IPS-15b (cell line): ENCODE measurements at regions not wholly inside any gene's neighbourhood (a gene's known extent, or its start where the extent isn't known, plus 50 kb on each side); places are given as distances from the start of the nearest gene placed in this dataset.
"Not testable (repeated sequence)": the region's sequence is repeated elsewhere in the genome, so short reads cannot be mapped to it uniquely, and the experiment has no call there.

Experiments
- H3K27me3 ChIP-seq: one replicate; pipeline ENCODE4 v1.6.1; 2013; ENCODE audit warnings: low read length; ENCODE audit not compliant: control insufficient read depth, insufficient read depth
- H3K36me3 ChIP-seq: one replicate; pipeline ENCODE4 v1.6.1; 2013; ENCODE audit warnings: low read length; ENCODE audit not compliant: control insufficient read depth, insufficient read depth
- H3K4me1 ChIP-seq: one replicate; pipeline ENCODE4 v1.6.1; 2013; ENCODE audit warnings: mild to moderate bottlenecking, low read length; ENCODE audit not compliant: control insufficient read depth, insufficient read depth
- H3K4me3 ChIP-seq: one replicate; pipeline ENCODE4 v1.5.1; 2013; ENCODE audit warnings: low read depth, low read length
- H3K9ac ChIP-seq: one replicate; pipeline ENCODE4 v1.6.1; 2013; ENCODE audit warnings: low read depth, mild to moderate bottlenecking, low read length
- H3K9me3 ChIP-seq: one replicate; pipeline ENCODE4 v1.6.1; 2013; ENCODE audit warnings: mild to moderate bottlenecking, low read length; ENCODE audit not compliant: control insufficient read depth, insufficient read depth

DNA sequence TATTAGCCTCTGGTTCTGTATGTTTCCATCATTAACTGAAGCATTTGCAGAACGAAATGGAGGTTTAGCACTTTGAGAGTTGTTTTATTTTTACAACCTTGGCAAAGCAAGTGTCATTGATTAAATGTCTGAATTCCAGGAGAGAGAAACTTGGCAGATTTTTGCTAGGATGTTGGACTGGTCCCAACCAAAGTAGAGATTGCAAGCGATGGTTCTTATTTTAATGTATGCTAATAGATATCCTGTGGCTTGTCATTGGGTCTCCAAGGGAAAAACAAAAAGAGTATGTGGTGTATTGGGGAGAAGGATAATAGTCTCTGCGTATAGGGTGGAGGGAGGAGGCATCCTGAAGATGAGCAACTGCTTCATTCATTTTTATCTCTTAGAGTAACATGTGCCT, 457.2 kb upstream of the RUNX1 start:
- H3K27me3 ChIP-seq, result no peaks in the 10 kb centered on the region
- H3K4me3 ChIP-seq, result no peak overlapping the region
- peaks cover 30% of the 10 kb centered on the region for H3K4me1 ChIP-seq
- H3K36me3 ChIP-seq, result no peaks in the 10 kb centered on the region
- H3K9me3 ChIP-seq, result no peaks in the 10 kb centered on the region
- no peak overlapping the region for H3K9ac ChIP-seq

DNA sequence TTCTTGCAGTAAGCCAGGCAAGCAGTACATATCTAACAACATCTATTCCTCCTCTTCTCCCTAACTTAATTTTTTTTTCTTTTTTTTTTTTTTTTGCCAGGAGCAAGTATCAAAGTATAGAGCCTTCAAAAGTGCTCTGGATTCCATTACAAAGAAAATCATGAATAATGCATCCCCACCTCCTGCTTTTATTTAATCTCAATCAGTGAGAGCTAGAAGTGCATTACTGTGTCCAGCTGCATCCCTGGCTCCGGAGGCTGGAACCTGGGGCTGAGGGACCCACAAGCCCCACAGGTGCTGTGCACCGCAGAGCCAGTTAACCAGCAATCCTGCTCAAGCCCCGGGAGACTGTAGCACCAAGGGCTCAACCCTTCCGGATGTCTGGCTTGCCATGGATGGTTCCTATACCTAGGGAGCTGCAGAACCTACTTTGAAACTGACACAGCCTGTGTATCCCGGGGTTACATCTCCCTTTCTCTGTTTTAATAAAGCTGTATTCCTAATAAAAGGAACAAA, 455.9 kb upstream of the RUNX1 start:
- H3K9me3 ChIP-seq, result no peaks in the 10 kb centered on the region
- H3K27me3 ChIP-seq, result no peaks in the 10 kb centered on the region
- peaks cover 30% of the 10 kb centered on the region for H3K4me1 ChIP-seq
- H3K9ac ChIP-seq, result no peak overlapping the region
- no peaks in the 10 kb centered on the region for H3K36me3 ChIP-seq
- H3K4me3 ChIP-seq, result no peak overlapping the region

DNA sequence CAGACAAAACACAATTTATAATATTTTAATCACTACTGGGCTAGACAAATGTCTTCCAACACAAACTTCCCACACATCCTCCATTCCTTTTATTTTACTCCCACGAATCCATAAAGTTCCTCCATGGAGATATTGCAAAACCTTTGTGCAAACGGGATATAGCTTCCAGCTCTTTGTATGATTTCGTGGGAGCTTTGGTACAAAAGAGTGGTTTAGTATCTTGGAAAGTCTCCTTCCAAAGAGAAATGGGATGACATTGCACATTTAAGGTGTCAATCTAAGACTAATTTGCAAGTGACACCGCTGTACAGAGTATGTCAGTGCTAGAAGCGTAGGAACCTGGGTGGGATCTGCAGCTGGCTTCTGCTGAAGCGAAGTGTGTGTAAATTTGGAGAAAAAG, 455.2 kb upstream of the RUNX1 start:
- no peaks in the 10 kb centered on the region for H3K27me3 ChIP-seq
- no peaks in the 10 kb centered on the region for H3K9me3 ChIP-seq
- H3K36me3 ChIP-seq, result no peaks in the 10 kb centered on the region
- H3K4me1 ChIP-seq, result peaks cover 30% of the 10 kb centered on the region
- H3K9ac ChIP-seq, result no peak overlapping the region
- H3K4me3 ChIP-seq, result no peak overlapping the region

- no peaks in the 10 kb centered on the region for H3K27me3 ChIP-seq
These were observed 454.6 kb upstream of the RUNX1 start for GRCh38 chr21:35503671-35504070.

DNA sequence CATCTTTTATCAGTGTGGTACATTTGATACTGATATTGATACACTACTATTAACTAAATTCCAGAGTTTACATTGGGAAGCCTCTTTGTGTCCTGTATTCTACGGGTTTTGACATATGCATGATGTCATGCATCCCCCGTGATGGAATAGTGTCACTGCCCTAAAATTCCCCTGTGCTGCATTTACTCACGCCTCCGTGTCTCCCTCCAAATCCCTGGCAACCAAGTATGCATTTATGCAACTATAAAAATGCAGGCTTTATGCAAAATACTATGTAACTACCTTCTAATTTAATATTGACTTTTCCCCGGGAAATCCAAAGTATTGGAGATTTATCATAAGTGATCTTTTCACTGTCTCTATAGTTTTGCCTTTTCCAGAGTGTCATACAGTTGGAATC, 453.7 kb upstream of the RUNX1 start:
- Histone ChIP-seq H3K36me3 (no peaks in the 10 kb centered on the region), H3K4me1 (peaks cover 21% of the 10 kb centered on the region), H3K9ac (no peak overlapping the region), H3K27me3 (no peaks in the 10 kb centered on the region), H3K9me3 (no peaks in the 10 kb centered on the region), H3K4me3 (no peak overlapping the region)

More at GRCh38 chr21:35503671-35504070, 454.6 kb upstream of the RUNX1 start:
- Histone ChIP-seq H3K4me1 (peaks cover 26% of the 10 kb centered on the region), H3K4me3 (no peak overlapping the region), H3K9me3 (no peaks in the 10 kb centered on the region), H3K9ac (no peak overlapping the region), H3K36me3 (no peaks in the 10 kb centered on the region)

DNA sequence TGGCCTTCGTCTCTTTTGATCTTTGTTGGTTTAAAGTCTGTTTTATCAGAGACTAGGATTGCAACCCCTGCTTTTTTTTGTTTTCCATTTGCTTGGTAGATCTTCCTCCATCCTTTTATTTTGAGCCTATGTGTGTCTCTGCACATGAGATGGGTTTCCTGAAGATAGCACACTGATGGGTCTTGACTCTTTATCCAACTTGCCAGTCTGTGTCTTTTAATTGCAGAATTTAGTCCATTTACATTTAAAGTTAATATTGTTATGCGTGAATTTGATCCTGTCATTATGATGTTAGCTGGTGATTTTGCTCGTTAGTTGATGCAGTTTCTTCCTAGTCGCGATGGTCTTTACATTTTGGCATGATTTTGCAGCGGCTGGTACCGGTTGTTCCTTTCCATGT, 448.4 kb upstream of the RUNX1 start:
- H3K36me3 ChIP-seq, H3K9ac ChIP-seq, H3K9me3 ChIP-seq, H3K4me1 ChIP-seq, H3K27me3 ChIP-seq, H3K4me3 ChIP-seq: not testable (repeated sequence)

DNA sequence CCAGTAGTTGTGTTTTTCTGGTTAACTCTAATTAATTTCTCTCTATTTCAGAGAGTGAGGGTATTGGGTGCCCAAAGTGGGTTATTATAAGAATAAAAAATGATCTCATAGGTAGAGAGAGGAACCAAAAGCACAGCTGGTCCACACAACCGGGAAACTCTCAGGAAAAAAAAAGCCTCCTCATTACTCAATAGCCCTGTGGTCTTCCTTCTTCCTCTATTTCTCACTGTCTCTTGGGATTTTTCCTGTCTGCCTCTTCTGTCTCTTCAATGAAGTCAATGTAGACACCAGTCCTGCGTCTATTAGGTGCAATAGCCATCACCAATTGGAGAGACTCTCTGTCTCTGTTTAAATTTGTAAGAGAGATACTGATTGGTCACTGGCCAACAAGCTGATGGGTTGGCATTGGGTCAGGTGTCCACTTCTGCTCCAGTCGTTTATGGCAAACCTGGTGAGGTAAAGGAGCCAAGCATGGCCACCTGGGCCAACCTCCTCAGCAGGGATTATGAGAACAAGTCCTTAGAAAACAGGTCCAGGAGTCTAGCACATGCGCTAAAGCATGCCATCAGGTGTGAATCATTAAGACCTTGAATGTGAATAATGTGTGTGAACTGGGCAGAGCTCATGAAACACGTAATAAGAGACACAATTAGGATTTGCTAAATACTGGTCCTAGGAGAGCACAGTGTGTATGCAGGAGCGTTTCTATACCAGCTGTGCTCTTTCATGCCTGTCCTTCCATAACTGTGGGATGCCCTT, 443.0 kb upstream of the RUNX1 start:
- Histone ChIP-seq H3K36me3 (no peaks in the 10 kb centered on the region), H3K9me3 (no peaks in the 10 kb centered on the region), H3K4me1 (no peaks in the 10 kb centered on the region), H3K4me3 (no peak overlapping the region), H3K9ac (no peak overlapping the region), H3K27me3 (no peaks in the 10 kb centered on the region)

GRCh38 chr21:35491114-35491513, 442.0 kb upstream of the RUNX1 start:
- no peaks in the 10 kb centered on the region for H3K9me3 ChIP-seq
- H3K4me3 ChIP-seq, result no peak overlapping the region
- H3K27me3 ChIP-seq, result no peaks in the 10 kb centered on the region
- no peaks in the 10 kb centered on the region for H3K36me3 ChIP-seq
- H3K9ac ChIP-seq, result no peak overlapping the region
- H3K4me1 ChIP-seq, result no peaks in the 10 kb centered on the region

DNA sequence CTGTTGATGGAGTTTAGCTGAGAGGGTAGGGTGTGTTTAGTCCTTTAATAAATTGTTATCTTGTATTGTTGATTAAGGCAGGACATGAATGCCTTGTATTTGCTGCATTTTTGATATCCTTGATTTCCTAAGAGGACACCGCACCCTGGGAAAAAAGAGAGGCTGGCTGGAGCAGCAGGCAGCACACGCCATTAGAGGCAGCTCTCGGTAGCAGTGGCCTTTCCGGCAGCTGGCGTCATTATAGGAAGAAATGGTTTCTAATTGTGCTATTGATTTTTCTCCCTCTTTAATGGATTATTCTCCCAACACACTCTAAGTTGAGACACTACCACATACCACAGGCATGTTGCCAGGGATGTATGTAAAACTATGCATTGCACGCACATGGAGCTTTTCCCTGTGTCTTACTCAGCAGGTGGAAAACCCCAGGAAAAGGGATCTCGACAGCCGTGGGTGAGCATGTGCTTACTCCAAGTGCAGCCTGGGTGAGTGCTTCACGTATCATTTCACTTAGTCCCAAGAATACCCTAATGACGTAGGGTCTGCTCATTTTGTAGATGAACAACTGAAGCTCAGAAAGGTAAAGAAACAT, 440.4 kb upstream of the RUNX1 start:
- no peak overlapping the region for H3K4me3 ChIP-seq
- H3K27me3 ChIP-seq, result no peaks in the 10 kb centered on the region
- no peaks in the 10 kb centered on the region for H3K36me3 ChIP-seq
- H3K9ac ChIP-seq, result no peak overlapping the region
- no peaks in the 10 kb centered on the region for H3K9me3 ChIP-seq
- H3K4me1 ChIP-seq, result no peaks in the 10 kb centered on the region

DNA sequence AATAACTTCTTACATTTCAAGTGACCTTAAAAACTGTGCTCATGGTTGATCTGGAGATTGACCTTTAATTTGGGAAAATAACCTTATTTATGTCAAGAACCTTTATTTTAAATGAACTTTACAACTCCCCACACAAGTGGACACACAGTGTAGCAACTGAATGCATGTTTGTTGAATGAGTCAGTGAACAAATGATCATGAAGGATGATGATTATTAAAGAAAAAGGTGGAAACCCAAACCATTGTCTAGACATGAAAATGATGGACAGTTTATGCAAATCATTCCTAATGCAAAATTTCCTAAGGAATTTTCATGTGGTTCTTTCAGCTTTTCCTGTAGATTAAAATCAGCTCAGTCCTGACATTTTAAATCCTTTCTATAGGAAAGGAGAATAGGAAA, 439.8 kb upstream of the RUNX1 start:
- Histone ChIP-seq H3K9me3 (no peaks in the 10 kb centered on the region), H3K36me3 (no peaks in the 10 kb centered on the region), H3K9ac (no peak overlapping the region), H3K4me3 (no peak overlapping the region), H3K4me1 (no peaks in the 10 kb centered on the region), H3K27me3 (no peaks in the 10 kb centered on the region)

DNA sequence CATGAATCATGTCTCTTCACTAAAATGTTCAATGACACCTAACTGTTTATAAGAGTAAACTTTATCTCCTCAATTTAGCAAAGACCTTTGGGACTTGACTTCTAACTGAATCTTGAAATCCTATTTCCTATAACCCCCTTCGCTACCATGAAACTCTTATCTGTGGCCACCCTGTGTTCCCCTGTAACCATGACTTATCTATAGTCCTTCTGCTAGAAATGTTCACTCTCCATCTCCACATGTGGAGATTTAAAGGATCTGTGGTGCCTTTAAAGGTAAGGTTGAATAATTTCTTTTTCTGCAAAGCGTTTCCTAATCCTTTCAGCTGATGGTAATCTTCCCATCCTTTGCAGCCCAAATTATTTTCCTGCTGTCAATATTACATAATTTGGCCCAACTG, 436.3 kb upstream of the RUNX1 start:
- no peak overlapping the region for H3K4me3 ChIP-seq
- no peaks in the 10 kb centered on the region for H3K9me3 ChIP-seq
- no peak overlapping the region for H3K9ac ChIP-seq
- no peaks in the 10 kb centered on the region for H3K4me1 ChIP-seq
- no peaks in the 10 kb centered on the region for H3K36me3 ChIP-seq
- H3K27me3 ChIP-seq, result no peaks in the 10 kb centered on the region

DNA sequence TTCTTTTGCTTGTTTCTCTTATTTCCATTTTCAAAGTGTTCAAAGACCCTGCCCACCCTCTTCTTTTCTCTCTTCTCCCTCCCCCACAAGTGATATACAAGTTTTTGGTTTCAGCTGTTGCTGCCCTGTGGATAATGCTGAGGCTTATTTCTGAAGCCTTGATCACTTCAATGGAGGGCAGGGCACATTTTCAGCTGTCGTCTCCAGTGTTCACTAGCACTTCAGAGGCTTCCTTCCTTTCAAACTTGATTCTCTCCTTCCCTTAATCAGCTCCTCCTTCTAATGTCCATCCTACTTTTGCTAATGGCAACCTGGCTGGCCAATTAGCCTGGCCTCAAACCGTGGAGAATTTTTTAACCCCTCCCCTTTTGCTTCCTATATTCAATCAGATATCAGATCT, 435.7 kb upstream of the RUNX1 start:
- no peak overlapping the region for H3K9ac ChIP-seq
- H3K4me1 ChIP-seq, result no peaks in the 10 kb centered on the region
- no peaks in the 10 kb centered on the region for H3K36me3 ChIP-seq
- no peaks in the 10 kb centered on the region for H3K27me3 ChIP-seq
- no peaks in the 10 kb centered on the region for H3K9me3 ChIP-seq
- H3K4me3 ChIP-seq, result no peak overlapping the region
